Esophagus squamous epithelium (tissue), 4 donors: ENCODE measurements at regions not wholly inside any gene's neighbourhood (a gene's known extent, or its start where the extent isn't known, plus 50 kb on each side); places are given as distances from the start of the nearest gene placed in this dataset.

ENCODE experiments used
- POLR2A ChIP-seq, 4 donors: fragments of 450-650 bp; IDR thresholded peaks; one replicate each; pipeline ENCODE4 v1.6.1; 2017; ENCODE audit warnings: antibody characterized with exemption in 4 of 4, mild to moderate bottlenecking in 4 of 4, moderate library complexity in 3 of 4
- TF ChIP-seq, protein P1 (sequence below), 6 experiments: fragments of 450-650 bp in 4 of 6; fragments of 200-600 bp in 2 of 6; sonication (generic) in 2 of 6; IDR thresholded peaks; one replicate each; pipeline ENCODE4 v1.5.1; 2016 to 2019; ENCODE audit warnings: antibody characterized with exemption in 6 of 6, mild to moderate bottlenecking in 4 of 6, moderate library complexity in 4 of 6

DNA sequence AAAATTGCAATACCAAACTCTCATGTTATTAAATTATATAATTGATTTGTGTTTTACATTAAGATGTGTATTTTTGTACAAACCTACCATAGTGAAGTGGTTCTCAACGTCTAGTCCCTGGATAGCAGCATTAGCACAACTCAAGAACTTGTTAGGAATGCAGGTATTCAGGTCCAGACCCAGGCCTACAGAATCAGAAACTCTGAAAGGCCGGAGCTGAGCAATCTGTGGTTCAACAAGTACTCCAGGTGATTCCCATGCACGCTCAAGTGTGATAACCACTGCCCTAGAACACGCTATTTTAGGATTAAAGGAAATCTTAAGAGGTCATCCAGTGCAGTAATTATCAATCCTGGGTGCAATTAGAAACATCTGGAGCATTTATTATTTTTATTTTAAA lies 456.3 kb downstream of the IRS2 start:
- TF ChIP-seq, protein P1, sequence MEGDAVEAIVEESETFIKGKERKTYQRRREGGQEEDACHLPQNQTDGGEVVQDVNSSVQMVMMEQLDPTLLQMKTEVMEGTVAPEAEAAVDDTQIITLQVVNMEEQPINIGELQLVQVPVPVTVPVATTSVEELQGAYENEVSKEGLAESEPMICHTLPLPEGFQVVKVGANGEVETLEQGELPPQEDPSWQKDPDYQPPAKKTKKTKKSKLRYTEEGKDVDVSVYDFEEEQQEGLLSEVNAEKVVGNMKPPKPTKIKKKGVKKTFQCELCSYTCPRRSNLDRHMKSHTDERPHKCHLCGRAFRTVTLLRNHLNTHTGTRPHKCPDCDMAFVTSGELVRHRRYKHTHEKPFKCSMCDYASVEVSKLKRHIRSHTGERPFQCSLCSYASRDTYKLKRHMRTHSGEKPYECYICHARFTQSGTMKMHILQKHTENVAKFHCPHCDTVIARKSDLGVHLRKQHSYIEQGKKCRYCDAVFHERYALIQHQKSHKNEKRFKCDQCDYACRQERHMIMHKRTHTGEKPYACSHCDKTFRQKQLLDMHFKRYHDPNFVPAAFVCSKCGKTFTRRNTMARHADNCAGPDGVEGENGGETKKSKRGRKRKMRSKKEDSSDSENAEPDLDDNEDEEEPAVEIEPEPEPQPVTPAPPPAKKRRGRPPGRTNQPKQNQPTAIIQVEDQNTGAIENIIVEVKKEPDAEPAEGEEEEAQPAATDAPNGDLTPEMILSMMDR (IDR thresholded peaks at IDR 0.05): no peak
- TF ChIP-seq POLR2A (IDR thresholded peaks at IDR 0.05): no peak
